ENCODE measurements at regions not wholly inside any gene's neighbourhood (a gene's known extent, or its start where the extent isn't known, plus 50 kb on each side); places are given as distances from the start of the nearest gene placed in this dataset.

DNA sequence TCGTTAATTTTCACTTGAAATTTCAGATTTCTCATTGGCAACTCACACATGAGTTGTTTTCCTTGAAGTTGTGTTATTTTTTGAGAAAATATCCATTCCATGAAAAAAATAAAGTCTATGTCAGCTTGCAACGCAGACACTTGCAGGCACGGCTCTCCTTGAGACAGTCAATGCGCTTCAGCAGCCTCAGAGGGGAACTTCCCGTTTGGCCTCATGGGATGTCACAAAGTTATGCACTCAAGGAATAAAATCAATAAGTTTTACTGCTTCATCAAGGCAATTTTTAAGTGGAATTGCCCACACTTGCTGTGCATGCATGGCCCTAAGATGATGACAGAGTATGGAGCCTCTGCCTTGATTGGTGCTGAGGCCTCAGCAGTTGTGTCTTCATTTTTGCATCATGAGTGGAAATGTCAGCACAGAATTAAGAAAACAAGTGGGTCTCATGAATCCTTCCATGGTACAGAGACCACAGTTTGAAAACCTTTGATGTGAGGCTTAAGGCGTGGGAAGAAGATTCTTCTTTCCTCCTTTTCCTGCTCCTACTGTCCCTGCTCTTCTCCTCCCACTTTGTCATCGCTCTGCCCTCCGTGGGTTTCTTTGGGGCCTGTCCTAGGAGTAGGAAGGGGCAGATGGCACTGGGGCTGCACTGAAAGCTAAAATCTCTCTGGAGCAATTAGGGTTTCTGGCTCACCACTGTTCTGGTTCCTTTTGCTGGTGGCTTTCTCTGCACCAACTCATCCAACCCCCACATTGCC lies 509.0 kb upstream of the B3GAT1 start:
- Histone ChIP-seq H3K56ac (ENCODE audit: insufficient read length, low read depth, low read length) (no peak overlapping the region), H4K8ac (replicated peaks; ENCODE audit: insufficient read length, low read depth, low read length) (no peak overlapping the region), H3K79me1 (ENCODE audit: insufficient read depth, low read depth, low read length, poor library complexity, severe bottlenecking) (no peaks in the 10 kb centered on the region), H3K27ac (ENCODE audit: insufficient read length, low read depth, low read length) (no peak overlapping the region), H2BK5ac (ENCODE audit: insufficient read length, low read length) (no peak overlapping the region), H2BK20ac (ENCODE audit: low read depth, low read length, poor library complexity, severe bottlenecking) (no peak overlapping the region), H3K4me1 (ENCODE audit: insufficient read depth, low read length) (no peaks in the 10 kb centered on the region), H4K91ac (ENCODE audit: insufficient read length, low read depth, low read length) (no peak overlapping the region), H2AFZ (ENCODE audit: low read length) (no peak overlapping the region), H3K18ac (ENCODE audit: insufficient read length, low read depth, low read length) (no peak overlapping the region), H3K14ac (ENCODE audit: insufficient read depth, low read length) (no peak overlapping the region), H4K20me1 (ENCODE audit: control insufficient read depth, insufficient read depth, insufficient read length) (no peaks in the 10 kb centered on the region), H3K4ac (ENCODE audit: low read depth, low read length) (no peak overlapping the region), H3K23me2 (ENCODE audit: insufficient read length, low read depth, low read length, poor library complexity, severe bottlenecking) (no peaks in the 10 kb centered on the region), H2BK15ac (ENCODE audit: low read depth, low read length) (no peak overlapping the region), H3T11ph (ENCODE audit: low read length) (no peak overlapping the region), H3K9ac (ENCODE audit: extremely low read depth, insufficient read length, low read length) (no peak overlapping the region), H3K79me2 (ENCODE audit: insufficient read depth, low read length) (no peaks in the 10 kb centered on the region), H2AK5ac (ENCODE audit: insufficient read length, low read length) (no peak overlapping the region), H3K23ac (ENCODE audit: insufficient read length, low read depth, low read length) (no peak overlapping the region), H3K4me2 (ENCODE audit: insufficient read depth, insufficient read length, low read length) (no peak overlapping the region), H2BK12ac (ENCODE audit: insufficient read length, low read depth, low read length) (no peak overlapping the region), H2BK120ac (ENCODE audit: low read depth, low read length, poor library complexity, severe bottlenecking) (no peak overlapping the region), H3K9me3 (ENCODE audit: control insufficient read depth, low read depth, low read length) (no peaks in the 10 kb centered on the region), H3K27me3 (ENCODE audit: insufficient read depth, low read length) (no peaks in the 10 kb centered on the region), H4K5ac (ENCODE audit: insufficient read length, low read depth, low read length) (no peak overlapping the region)
- DNase-seq = no peak
- TF ChIP-seq, protein P1, sequence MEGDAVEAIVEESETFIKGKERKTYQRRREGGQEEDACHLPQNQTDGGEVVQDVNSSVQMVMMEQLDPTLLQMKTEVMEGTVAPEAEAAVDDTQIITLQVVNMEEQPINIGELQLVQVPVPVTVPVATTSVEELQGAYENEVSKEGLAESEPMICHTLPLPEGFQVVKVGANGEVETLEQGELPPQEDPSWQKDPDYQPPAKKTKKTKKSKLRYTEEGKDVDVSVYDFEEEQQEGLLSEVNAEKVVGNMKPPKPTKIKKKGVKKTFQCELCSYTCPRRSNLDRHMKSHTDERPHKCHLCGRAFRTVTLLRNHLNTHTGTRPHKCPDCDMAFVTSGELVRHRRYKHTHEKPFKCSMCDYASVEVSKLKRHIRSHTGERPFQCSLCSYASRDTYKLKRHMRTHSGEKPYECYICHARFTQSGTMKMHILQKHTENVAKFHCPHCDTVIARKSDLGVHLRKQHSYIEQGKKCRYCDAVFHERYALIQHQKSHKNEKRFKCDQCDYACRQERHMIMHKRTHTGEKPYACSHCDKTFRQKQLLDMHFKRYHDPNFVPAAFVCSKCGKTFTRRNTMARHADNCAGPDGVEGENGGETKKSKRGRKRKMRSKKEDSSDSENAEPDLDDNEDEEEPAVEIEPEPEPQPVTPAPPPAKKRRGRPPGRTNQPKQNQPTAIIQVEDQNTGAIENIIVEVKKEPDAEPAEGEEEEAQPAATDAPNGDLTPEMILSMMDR (conservative IDR thresholded peaks at IDR 0.05) = no peak
- Mint-ChIP-seq H3K9me3 (no peaks in the 10 kb centered on the region), H3K36me3 (ENCODE audit: insufficient read depth in 1 of 3, low read depth in 3 of 3) (no peaks in the 10 kb centered on the region), H3K27ac (no peak overlapping the region), H3K4me1 (0 out of 4 replicates have a peak, but pooled peaks cover 0 to 5% of the 10 kb centered on the region in 2 experiments), H3K4me3 (no peak overlapping the region), H3K27me3 (ENCODE audit: low read depth) (peaks cover 8% of the 10 kb centered on the region)
- no CpG with 5 or more reads among the region's 8 CpGs for WGBS (ENCODE audit: extremely low coverage, insufficient read length, low lambda C conversion rate)
